ENCODE measurements at regions not wholly inside any gene's neighbourhood (a gene's known extent, or its start where the extent isn't known, plus 50 kb on each side); places are given as distances from the start of the nearest gene placed in this dataset.

DNA sequence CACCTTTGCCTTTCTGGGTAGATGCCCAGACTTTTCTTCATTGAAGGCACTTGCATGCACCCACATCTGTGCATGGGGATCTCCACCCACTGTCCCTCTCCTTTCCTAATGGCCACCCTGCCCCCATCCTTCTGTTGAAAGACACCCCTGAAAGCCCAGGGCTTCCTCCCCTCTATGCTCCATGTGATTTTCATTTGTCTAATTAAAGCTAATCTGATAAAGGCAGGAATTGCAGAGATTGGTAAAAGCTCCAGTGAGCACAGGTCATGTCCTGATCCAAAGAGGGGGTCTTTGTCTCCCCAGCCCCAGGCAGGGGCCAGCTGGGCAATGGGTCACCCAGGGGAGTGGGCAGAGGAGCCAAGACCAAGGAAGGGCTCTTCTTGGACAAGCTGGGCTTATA, 107.6 kb upstream of the CD82 start:
- DNase-seq (ENCODE audit: low read depth) = no peak
- TF ChIP-seq, protein P1, sequence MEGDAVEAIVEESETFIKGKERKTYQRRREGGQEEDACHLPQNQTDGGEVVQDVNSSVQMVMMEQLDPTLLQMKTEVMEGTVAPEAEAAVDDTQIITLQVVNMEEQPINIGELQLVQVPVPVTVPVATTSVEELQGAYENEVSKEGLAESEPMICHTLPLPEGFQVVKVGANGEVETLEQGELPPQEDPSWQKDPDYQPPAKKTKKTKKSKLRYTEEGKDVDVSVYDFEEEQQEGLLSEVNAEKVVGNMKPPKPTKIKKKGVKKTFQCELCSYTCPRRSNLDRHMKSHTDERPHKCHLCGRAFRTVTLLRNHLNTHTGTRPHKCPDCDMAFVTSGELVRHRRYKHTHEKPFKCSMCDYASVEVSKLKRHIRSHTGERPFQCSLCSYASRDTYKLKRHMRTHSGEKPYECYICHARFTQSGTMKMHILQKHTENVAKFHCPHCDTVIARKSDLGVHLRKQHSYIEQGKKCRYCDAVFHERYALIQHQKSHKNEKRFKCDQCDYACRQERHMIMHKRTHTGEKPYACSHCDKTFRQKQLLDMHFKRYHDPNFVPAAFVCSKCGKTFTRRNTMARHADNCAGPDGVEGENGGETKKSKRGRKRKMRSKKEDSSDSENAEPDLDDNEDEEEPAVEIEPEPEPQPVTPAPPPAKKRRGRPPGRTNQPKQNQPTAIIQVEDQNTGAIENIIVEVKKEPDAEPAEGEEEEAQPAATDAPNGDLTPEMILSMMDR (IDR thresholded peaks at IDR 0.05; ENCODE audit: control insufficient read depth, insufficient read depth, low read depth, low read length, missing control alignments) = no peak
- no peak overlapping the region for H3K4me3 ChIP-seq (ENCODE audit: control insufficient read depth, low read depth, low read length)

GRCh38 chr11:44463751-44464150, 101.7 kb upstream of the CD82 start:
- DNase-seq (ENCODE audit: low read depth) = no peak
- H3K4me3 ChIP-seq (ENCODE audit: control insufficient read depth, low read depth, low read length) = no peak overlapping the region
- TF ChIP-seq, protein P1 (IDR thresholded peaks at IDR 0.05; ENCODE audit: control insufficient read depth, insufficient read depth, low read depth, low read length, missing control alignments) = no peak

DNA sequence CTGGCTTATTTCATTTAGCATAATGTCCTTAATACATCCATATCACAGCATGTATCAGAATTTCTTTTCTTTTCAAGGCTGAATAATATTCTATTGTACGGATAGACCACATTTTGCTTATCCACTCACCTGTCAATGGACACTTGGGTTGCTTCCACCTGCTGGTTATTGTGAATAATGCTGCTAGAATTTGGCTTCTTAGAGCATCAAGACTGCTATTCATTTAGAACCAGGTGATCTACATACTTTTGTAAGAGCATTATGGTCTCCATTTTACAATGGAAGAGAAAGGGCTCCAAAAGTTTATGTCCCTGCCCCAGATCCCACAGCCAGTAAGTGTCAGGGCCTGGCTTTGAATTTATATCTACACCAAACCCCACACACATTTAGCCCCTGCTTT, 100.7 kb upstream of the CD82 start:
- no peak overlapping the region for H3K4me3 ChIP-seq (ENCODE audit: control insufficient read depth, low read depth, low read length)
- no peak for DNase-seq (ENCODE audit: low read depth)
- TF ChIP-seq, protein P1 (IDR thresholded peaks at IDR 0.05; ENCODE audit: control insufficient read depth, insufficient read depth, low read depth, low read length, missing control alignments) = peak; percentile 2

- DNase-seq (ENCODE audit: low read depth) = no peak
- TF ChIP-seq, protein P1 (IDR thresholded peaks at IDR 0.05; ENCODE audit: control insufficient read depth, insufficient read depth, low read depth, low read length, missing control alignments) = no peak
- no peak overlapping the region for H3K4me3 ChIP-seq (ENCODE audit: control insufficient read depth, low read depth, low read length)
These were observed 98.8 kb upstream of the CD82 start for GRCh38 chr11:44466531-44467205.

GRCh38 chr11:44467413-44467812, 98.0 kb upstream of the CD82 start:
- H3K4me3 ChIP-seq (ENCODE audit: control insufficient read depth, low read depth, low read length) = no peak overlapping the region

DNA sequence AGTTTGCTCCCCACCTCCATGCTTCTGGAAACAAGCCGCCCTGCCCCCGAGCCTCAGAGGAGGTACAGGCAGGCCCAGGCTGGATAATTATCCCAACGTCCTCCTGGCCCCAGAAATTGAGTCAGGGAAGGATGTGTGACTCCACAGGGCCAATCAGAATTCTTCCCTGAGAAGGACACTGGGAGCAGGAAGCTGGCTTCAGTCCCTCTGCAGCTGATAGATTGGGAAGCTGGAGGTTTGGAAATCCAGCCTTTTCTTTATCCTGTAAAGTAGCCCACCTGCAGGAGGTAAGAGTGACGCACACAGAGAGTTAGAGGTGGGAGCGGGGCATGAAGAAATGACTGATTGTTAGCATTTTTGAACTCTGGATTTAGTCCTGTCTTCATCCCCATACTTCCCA, 97.5 kb upstream of the CD82 start:
- TF ChIP-seq, protein P1 (IDR thresholded peaks at IDR 0.05; ENCODE audit: control insufficient read depth, insufficient read depth, low read depth, low read length, missing control alignments) = no peak
- no peak overlapping the region for H3K4me3 ChIP-seq (ENCODE audit: control insufficient read depth, low read depth, low read length)
- DNase-seq (ENCODE audit: low read depth) = no peak

More at GRCh38 chr11:44467413-44467812, 98.0 kb upstream of the CD82 start:
- TF ChIP-seq, protein P1 (IDR thresholded peaks at IDR 0.05; ENCODE audit: control insufficient read depth, insufficient read depth, low read depth, low read length, missing control alignments) = no peak
- no peak for DNase-seq (ENCODE audit: low read depth)
